ENCODE measurements at regions not wholly inside any gene's neighbourhood (a gene's known extent, or its start where the extent isn't known, plus 50 kb on each side); places are given as distances from the start of the nearest gene placed in this dataset.
A peak's percentile ranks its signal among the peaks of the same experiment; 100 is the strongest.

DNA sequence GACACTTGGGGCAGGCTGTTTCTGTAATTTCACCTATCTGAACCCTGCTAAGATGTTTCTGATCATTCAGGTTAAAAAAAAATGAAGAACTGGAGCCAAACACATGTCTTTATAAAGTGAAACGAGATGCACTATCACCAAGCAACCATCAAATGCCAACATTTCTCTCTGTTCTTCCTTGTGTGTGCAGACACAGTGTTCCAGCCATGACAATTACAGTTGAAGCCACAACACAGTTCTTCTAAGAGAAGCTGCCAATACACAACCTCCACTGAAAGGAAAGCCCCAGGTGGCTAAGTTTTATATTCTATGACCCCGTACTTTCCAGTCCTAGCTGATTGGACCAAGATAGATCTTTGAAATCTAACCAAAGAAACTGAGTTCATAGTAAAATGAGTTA lies 181.8 kb downstream of the RAD51AP2 start:
- no peak for FAIRE-seq
- TF ChIP-seq CTCF (IDR thresholded peaks at IDR 0.05; ENCODE audit: insufficient read depth, low read length, severe bottlenecking), result no peak
- no peak for DNase-seq (ENCODE audit: low read depth)
- Histone ChIP-seq H3K27me3 (ENCODE audit: control insufficient read depth, insufficient read depth, low read length) (no peaks in the 10 kb centered on the region), H3K36me3 (ENCODE audit: control insufficient read depth, insufficient read depth, low read length) (no peaks in the 10 kb centered on the region), H3K4me3 (ENCODE audit: low read depth, low read length) (no peak overlapping the region)

GRCh38 chr2:17334300-17334699 lies 183.9 kb downstream of the RAD51AP2 start:
- no peak for FAIRE-seq
- no peak for TF ChIP-seq CTCF (IDR thresholded peaks at IDR 0.05; ENCODE audit: insufficient read depth, low read length, severe bottlenecking)
- H3K4me3 ChIP-seq (ENCODE audit: low read depth, low read length), result no peak overlapping the region
- H3K36me3 ChIP-seq (ENCODE audit: control insufficient read depth, insufficient read depth, low read length), result no peaks in the 10 kb centered on the region
- DNase-seq (ENCODE audit: low read depth), result no peak
- H3K27me3 ChIP-seq (ENCODE audit: control insufficient read depth, insufficient read depth, low read length), result no peaks in the 10 kb centered on the region

DNA sequence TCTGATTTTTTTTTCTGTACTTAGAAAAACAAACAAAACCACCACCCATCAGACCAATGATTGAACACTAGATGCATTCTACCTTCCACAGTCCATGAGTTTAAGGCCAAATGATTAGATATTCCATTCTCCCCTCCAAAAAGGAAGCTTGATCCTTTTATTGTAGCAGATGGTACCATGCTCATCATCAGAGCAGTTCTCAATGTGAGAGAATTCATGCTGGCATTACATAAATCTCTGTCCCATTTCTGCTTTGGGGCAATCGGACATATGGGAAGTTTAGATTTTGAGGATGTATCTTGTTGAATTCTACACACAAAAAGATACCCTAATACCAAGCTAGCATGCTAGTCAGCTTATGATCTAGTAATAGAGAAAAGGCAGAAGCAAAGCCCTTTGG lies 186.6 kb downstream of the RAD51AP2 start:
- FAIRE-seq (no peak), DNase-seq (ENCODE audit: low read depth) (no peak)
- Histone ChIP-seq H3K4me3 (ENCODE audit: low read depth, low read length) (no peak overlapping the region), H3K36me3 (ENCODE audit: control insufficient read depth, insufficient read depth, low read length) (no peaks in the 10 kb centered on the region), H3K27me3 (ENCODE audit: control insufficient read depth, insufficient read depth, low read length) (no peaks in the 10 kb centered on the region)
- TF ChIP-seq CTCF (IDR thresholded peaks at IDR 0.05; ENCODE audit: insufficient read depth, low read length, severe bottlenecking), result no peak

DNA sequence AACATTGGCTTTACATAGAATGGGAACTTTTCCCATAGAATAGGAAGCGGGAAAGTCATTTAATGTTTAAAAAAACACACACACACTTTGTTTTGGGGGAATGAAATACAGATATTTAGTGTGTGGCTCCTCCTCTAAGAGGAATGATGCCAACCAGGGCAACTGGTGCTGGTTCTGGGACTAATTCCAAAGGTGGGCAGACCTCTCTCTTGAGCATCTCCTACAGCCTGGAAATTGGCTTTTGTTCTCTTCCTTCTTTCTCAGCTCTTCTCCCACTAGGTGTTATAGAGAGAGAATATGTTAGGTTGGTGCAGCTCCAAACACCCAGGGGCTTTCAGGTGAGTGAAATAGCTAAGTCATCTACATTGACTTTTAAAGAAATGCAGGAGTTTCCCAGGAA lies 190.1 kb downstream of the RAD51AP2 start:
- no peak for FAIRE-seq
- Histone ChIP-seq H3K27me3 (ENCODE audit: control insufficient read depth, insufficient read depth, low read length) (no peaks in the 10 kb centered on the region), H3K4me3 (ENCODE audit: low read depth, low read length) (no peak overlapping the region), H3K36me3 (ENCODE audit: control insufficient read depth, insufficient read depth, low read length) (no peaks in the 10 kb centered on the region)
- no peak for TF ChIP-seq CTCF (IDR thresholded peaks at IDR 0.05; ENCODE audit: insufficient read depth, low read length, severe bottlenecking)
- no peak for DNase-seq (ENCODE audit: low read depth)

GRCh38 chr2:17327649-17328048 lies 190.6 kb downstream of the RAD51AP2 start:
- no peaks in the 10 kb centered on the region for H3K36me3 ChIP-seq (ENCODE audit: control insufficient read depth, insufficient read depth, low read length)
- TF ChIP-seq CTCF (IDR thresholded peaks at IDR 0.05; ENCODE audit: insufficient read depth, low read length, severe bottlenecking), result no peak
- no peak for FAIRE-seq
- H3K4me3 ChIP-seq (ENCODE audit: low read depth, low read length), result no peak overlapping the region
- DNase-seq (ENCODE audit: low read depth), result peak; percentile 40
- no peaks in the 10 kb centered on the region for H3K27me3 ChIP-seq (ENCODE audit: control insufficient read depth, insufficient read depth, low read length)

- DNase-seq (ENCODE audit: low read depth), result no peak
- no peak for FAIRE-seq
- H3K27me3 ChIP-seq (ENCODE audit: control insufficient read depth, insufficient read depth, low read length), result no peaks in the 10 kb centered on the region
- TF ChIP-seq CTCF (IDR thresholded peaks at IDR 0.05; ENCODE audit: insufficient read depth, low read length, severe bottlenecking), result no peak
- H3K4me3 ChIP-seq (ENCODE audit: low read depth, low read length), result no peak overlapping the region
- no peaks in the 10 kb centered on the region for H3K36me3 ChIP-seq (ENCODE audit: control insufficient read depth, insufficient read depth, low read length)
Measured at GRCh38 chr2:17326717-17327116, 191.5 kb downstream of the RAD51AP2 start.

Data from bronchial epithelial cell (primary cell).